ENCODE measurements at regions not wholly inside any gene's neighbourhood (a gene's known extent, or its start where the extent isn't known, plus 50 kb on each side); places are given as distances from the start of the nearest gene placed in this dataset.

- TF ChIP-seq CTCF (IDR thresholded peaks at IDR 0.05; ENCODE audit: insufficient read depth, low read length) (no peak), POLR2AphosphoS5 (IDR thresholded peaks at IDR 0.05; ENCODE audit: low read depth) (no peak), GABPA (IDR thresholded peaks at IDR 0.05; ENCODE audit: low read depth) (no peak)
These were observed 218.3 kb downstream of the MEF2C start for GRCh38 chr5:88664645-88665044.

All from HL-60 (cell line).